GM19238 (cell line): ENCODE measurements at regions not wholly inside any gene's neighbourhood (a gene's known extent, or its start where the extent isn't known, plus 50 kb on each side); places are given as distances from the start of the nearest gene placed in this dataset.

Experiments
- DNase-seq: peaks from one replicate; pipeline ENCODE4 v3.0.0; 2011; ENCODE audit warnings: low spot score; ENCODE audit not compliant: insufficient read length

- DNase-seq = no peak
These were observed 500.9 kb downstream of the FBXO15 start for GRCh38 chr18:73646772-73647171.

- no peak for DNase-seq
These were observed 501.4 kb downstream of the FBXO15 start for GRCh38 chr18:73646196-73646595.

GRCh38 chr18:73645160-73645715, 502.4 kb downstream of the FBXO15 start:
- no peak for DNase-seq

GRCh38 chr18:73639788-73640187, 507.8 kb downstream of the FBXO15 start:
- DNase-seq = no peak

- DNase-seq = no peak
These were observed 508.9 kb downstream of the FBXO15 start for GRCh38 chr18:73638709-73639108.

- no peak for DNase-seq
These were observed 511.3 kb downstream of the FBXO15 start for GRCh38 chr18:73636355-73636754.

DNA sequence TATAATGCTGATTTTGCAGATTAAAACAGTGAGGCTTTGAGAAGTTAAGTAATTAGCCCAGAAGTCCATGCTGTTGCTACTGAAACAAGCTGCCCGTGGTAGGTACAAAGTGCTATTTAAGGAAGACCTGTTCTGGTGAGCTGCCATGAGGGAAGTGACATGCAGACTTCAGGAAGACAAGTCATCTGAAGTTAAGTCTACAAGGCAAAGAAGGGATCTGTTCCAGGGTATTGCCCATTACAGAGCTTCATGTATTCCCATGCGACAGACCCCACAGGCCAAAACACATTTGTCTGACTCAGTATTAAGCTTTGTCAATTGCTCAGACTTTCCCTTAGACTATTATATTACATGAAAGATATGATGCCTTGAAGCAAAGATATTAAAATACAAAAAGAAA, 520.8 kb downstream of the FBXO15 start:
- no peak for DNase-seq

DNA sequence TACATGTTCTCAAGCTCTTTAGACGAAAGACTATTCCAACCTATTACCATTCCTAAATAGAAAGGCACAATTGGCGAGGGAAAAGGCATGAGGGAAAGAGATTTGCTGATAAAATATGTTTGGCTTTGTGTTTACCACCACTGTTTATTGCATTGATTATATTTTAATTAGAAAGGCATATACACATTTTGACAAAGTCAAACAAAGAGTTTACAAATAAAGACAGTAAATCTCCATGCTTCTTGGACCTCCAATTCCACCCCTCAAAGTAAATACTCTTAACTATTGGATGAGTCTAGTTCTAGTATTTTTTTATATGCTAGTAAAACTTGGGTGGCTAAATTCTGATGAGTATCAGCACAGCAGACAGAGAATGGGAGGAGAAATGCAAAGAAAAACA, 521.4 kb downstream of the FBXO15 start:
- DNase-seq = no peak

GRCh38 chr18:73621091-73621490, 526.5 kb downstream of the FBXO15 start:
- no peak for DNase-seq

DNA sequence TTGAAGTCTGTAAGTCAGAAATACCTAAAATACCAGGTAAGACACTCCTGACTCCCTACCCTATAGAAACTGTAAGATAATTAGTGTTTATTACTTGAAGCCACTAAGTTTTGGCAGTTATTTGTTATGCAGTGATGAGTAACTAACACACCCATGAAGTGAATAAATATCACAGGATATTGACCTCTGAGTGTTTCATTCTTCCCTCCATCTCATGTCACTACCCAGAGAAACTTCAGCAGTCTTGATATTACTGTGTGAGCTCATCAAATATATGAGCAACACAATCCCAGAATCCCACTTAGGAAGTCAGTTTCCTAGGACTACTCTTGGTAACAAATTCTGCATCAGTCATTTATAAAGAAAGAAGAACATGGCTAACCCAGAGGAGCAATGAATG, 529.7 kb downstream of the FBXO15 start:
- DNase-seq = no peak

- DNase-seq = no peak
These were observed 532.1 kb downstream of the FBXO15 start for GRCh38 chr18:73615506-73615905.

DNA sequence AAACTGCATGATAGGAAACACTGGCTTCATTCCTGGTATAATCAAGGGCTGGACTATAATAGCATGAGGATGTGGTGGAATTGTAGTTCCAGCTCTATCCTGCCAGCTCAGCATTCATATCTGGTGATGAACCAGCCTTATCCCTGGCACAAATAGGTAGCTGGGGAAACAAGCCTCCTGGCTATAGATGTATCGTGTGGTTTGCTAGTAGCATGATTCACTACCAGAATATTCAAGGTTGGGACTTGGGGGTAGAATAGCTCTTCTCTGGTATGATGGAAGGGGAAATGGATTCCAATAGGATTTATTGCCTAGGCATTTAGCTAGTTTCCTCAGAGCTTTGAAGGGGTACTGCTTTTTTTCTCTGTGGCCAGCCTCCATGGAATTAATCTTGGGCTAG, 532.8 kb downstream of the FBXO15 start:
- DNase-seq = no peak

GRCh38 chr18:73613706-73614340, 533.8 kb downstream of the FBXO15 start:
- no peak for DNase-seq

- no peak for DNase-seq
These were observed 549.6 kb downstream of the FBXO15 start for GRCh38 chr18:73597832-73598615.

- DNase-seq = no peak
These were observed 552.9 kb downstream of the FBXO15 start for GRCh38 chr18:73594749-73595148.

DNA sequence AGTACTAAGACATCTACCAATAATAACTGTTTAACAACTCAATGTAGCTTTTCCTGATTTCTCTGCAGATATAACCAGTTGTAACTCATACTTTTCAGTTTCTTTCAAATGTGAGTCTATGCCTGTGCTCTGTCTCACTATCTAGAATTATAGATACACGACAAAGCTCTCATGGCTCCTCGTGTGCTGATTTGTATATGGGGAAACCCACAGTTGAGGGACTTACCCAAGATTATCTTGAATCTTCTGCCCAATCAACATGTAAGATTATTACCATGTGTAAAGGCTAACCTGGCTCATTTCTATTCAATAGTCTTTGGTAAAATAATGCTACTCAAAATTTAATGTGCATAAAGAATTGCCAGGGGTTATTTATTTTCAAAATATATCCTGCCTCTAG, 554.4 kb downstream of the FBXO15 start:
- no peak for DNase-seq

GRCh38 chr18:73590950-73591349, 556.7 kb downstream of the FBXO15 start:
- DNase-seq = no peak

DNA sequence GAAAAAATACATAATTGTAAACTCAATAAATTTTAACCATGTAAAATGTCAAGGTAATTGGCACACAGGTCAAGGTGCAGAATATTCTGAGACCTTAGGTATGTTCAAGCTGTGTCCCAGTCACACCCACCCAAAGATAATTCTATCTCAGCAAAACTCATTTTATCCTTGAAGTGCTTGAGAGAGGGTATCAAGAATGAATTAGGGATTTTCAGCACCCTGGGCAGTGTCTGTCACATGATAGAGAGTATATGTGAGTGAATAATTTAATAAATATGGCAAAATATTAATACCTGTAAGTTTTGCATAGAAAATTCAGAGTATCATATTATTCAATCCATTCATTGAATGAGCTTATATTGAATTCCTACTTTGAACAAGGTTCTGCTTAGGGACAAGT, 567.9 kb downstream of the FBXO15 start:
- DNase-seq = no peak

DNA sequence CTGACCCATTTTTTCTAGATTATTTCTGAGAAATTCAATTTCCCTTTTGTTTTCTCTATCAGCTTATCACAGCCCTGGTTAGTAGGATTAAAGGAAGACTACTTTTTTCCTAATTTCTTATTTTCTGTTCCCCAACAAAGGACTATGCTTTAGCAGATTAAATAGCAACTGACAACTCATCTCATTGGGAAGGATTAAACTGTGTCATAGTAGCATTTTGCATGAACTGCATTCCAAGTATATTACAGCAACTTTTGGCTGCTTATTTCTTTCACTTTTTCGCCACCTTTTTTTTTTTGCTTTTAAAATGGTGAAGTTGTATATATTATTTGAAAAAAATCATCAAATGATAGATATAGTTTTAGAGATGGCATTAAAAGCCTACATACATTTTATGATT, 570.3 kb downstream of the FBXO15 start:
- no peak for DNase-seq

DNA sequence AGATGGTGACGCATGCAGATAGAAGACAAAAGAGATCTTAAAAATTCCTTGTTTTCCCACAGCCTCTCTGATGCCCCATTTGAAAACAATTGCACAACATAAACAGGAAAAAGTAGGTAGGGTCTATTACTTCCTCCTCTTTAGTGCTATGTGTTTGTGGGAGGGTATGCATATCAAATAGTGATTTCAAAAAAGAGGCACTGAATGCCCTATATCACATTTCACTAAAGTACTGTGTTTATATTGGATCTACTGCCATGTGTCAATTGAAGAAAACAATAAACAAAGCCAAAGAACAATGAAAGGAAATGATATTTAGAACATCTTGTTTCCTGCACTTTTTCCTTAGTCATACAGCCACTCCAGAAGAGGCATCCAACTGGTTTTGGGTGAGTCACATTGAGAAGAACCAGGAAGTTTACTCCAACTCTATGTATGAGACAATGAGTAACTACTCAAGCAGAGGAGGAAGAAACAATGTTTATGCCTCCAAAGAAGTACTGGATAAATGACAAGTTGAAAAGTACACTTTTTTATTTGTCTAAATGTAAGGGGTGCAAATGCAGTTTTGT, 583.6 kb downstream of the FBXO15 start:
- no peak for DNase-seq

DNA sequence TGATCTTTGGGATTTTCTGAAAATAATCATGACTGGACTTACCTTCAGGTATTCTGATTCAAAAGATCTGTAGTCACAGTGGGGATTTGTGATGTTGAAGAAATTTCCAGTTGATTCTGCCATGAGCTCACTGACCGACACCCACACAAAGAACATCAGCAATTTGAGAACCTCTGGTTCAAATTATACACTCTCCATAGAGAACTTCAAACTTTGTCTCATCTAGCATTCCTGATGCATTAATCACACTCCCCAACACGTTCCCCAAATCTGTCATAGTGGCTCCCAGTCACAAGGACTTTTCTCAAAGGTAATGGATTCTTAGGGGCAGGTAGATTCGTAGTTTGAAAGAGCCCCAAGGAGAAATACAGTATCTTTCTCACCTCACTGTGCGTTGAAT, 584.3 kb downstream of the FBXO15 start:
- DNase-seq = no peak

- DNase-seq = no peak
These were observed 590.7 kb downstream of the FBXO15 start for GRCh38 chr18:73556904-73557303.

- DNase-seq = no peak
These were observed 595.5 kb downstream of the FBXO15 start for GRCh38 chr18:73552171-73552570.
